IMR-90 (cell line): ENCODE measurements at regions not wholly inside any gene's neighbourhood (a gene's known extent, or its start where the extent isn't known, plus 50 kb on each side); places are given as distances from the start of the nearest gene placed in this dataset.
"Not testable (repeated sequence)": the region's sequence is repeated elsewhere in the genome, so short reads cannot be mapped to it uniquely, and the experiment has no call there.

ENCODE experiments used
- ATAC-seq: fragments of 200-7000 bp; cut with Tn5 transposase; 2 replicates; pipeline ENCODE4 v1.9.1; 2020; ENCODE audit warnings: low read depth, mild to moderate bottlenecking, moderate library complexity
- BruUV-seq: library from RNA; stranded (reverse); fragments of 400-500 nt; replicated peaks from 2 replicates; lab custom pipeline; 2021; lab: Mats Ljungman, UMichigan
- CTCF ChIA-PET: fragments of 300-600 bp; formaldehyde crosslinking; extraction: SDS; loops from one replicate; lab custom pipeline; 2021; ENCODE audit warnings: antibody characterized with exemption; lab: Yijun Ruan, JAX
- POLR2A ChIA-PET: fragments of 300-600 bp; sonication (Branson Sonifier 250); formaldehyde crosslinking; loops from one replicate; lab custom pipeline; 2022; ENCODE audit warnings: antibody characterized with exemption; ENCODE audit not compliant: unreplicated experiment; lab: Charles Lee
- DNase-seq: peaks from one replicate; pipeline ENCODE4 v3.0.0; 2013
- H2AFZ ChIP-seq: replicated peaks from 2 replicates; pipeline ENCODE3; 2013; ENCODE audit warnings: low read length, mild to moderate bottlenecking; ENCODE audit not compliant: poor library complexity
- H2AK5ac ChIP-seq: 2 replicates; pipeline ENCODE4 v1.6.1; 2013; ENCODE audit warnings: low read depth, low read length, inconsistent platforms
- H2AK9ac ChIP-seq: replicated peaks from 2 replicates; pipeline ENCODE3; 2013; ENCODE audit warnings: mild to moderate bottlenecking, low read depth, low read length, moderate library complexity; ENCODE audit not compliant: poor library complexity
- H2BK120ac ChIP-seq: 2 replicates; pipeline ENCODE4 v1.6.1; 2013; ENCODE audit warnings: low read depth, low read length, inconsistent platforms
- H2BK15ac ChIP-seq: 3 replicates; pipeline ENCODE4 v1.6.1; 2013; ENCODE audit warnings: low read depth, low read length, inconsistent platforms
- H2BK20ac ChIP-seq: 2 replicates; pipeline ENCODE4 v1.6.1; 2013; ENCODE audit warnings: low read depth, mild to moderate bottlenecking, inconsistent platforms, low read length, moderate library complexity
- H2BK5ac ChIP-seq: 2 replicates; pipeline ENCODE4 v1.6.1; 2013; ENCODE audit warnings: mild to moderate bottlenecking, low read depth, low read length, inconsistent platforms; ENCODE audit not compliant: poor library complexity, severe bottlenecking
- H3K14ac ChIP-seq: replicated peaks from 2 replicates; pipeline ENCODE4 v1.6.1; 2013; ENCODE audit warnings: low read depth, low read length, inconsistent platforms
- H3K18ac ChIP-seq: 2 replicates; pipeline ENCODE4 v1.6.1; 2013; ENCODE audit warnings: low read depth, low read length, control low read depth
- H3K23ac ChIP-seq: 2 replicates; pipeline ENCODE4 v1.6.1; 2013; ENCODE audit warnings: low read depth, low read length, inconsistent platforms
- H3K27ac ChIP-seq: 2 replicates; pipeline ENCODE4 v1.5.1; 2013; ENCODE audit warnings: mild to moderate bottlenecking, control low read depth, low read length; ENCODE audit not compliant: insufficient read depth
- H3K27me3 ChIP-seq: 2 replicates; pipeline ENCODE4 v1.6.1; 2013; ENCODE audit warnings: low read length; ENCODE audit not compliant: control insufficient read depth, insufficient read depth
- H3K36me3 ChIP-seq: 2 replicates; pipeline ENCODE4 v1.6.1; 2013; ENCODE audit warnings: low read length, mixed read lengths; ENCODE audit not compliant: control insufficient read depth, insufficient read depth
- H3K4ac ChIP-seq: 2 replicates; pipeline ENCODE4 v1.6.1; 2013; ENCODE audit warnings: low read depth, low read length, inconsistent platforms
- H3K4me1 ChIP-seq: 2 replicates; pipeline ENCODE4 v1.6.1; 2013; ENCODE audit warnings: low read length, mixed read lengths; ENCODE audit not compliant: control insufficient read depth, insufficient read depth
- H3K4me2 ChIP-seq: 2 replicates; pipeline ENCODE4 v1.6.1; 2013; ENCODE audit warnings: low read depth, mild to moderate bottlenecking, control low read depth, low read length, moderate library complexity
- H3K4me3 ChIP-seq: 2 replicates; pipeline ENCODE4 v1.5.1; 2013; ENCODE audit warnings: low read depth, mild to moderate bottlenecking, control low read depth, low read length, moderate library complexity; ENCODE audit not compliant: insufficient read depth
- H3K56ac ChIP-seq: 2 replicates; pipeline ENCODE4 v1.6.1; 2013; ENCODE audit warnings: low read length, inconsistent platforms; ENCODE audit not compliant: insufficient read depth; ENCODE audit errors: extremely low read depth
- H3K79me1 ChIP-seq, 2 experiments: 2 replicates each; pipeline ENCODE4 v1.6.1; 2013; ENCODE audit warnings: low read length in 2 of 2, inconsistent platforms in 1 of 2, low read depth in 1 of 2
- H3K9ac ChIP-seq: 2 replicates; pipeline ENCODE4 v1.6.1; 2013; ENCODE audit warnings: low read depth, low read length, control low read depth
- H3K9me1 ChIP-seq: 2 replicates; pipeline ENCODE4 v1.6.1; 2013; ENCODE audit warnings: low read length, inconsistent platforms; ENCODE audit not compliant: insufficient read depth
- H3K9me3 ChIP-seq: 2 replicates; pipeline ENCODE4 v1.6.1; 2013; ENCODE audit warnings: low read length; ENCODE audit not compliant: control insufficient read depth, insufficient read depth
- H4K20me1 ChIP-seq: 2 replicates; pipeline ENCODE4 v1.6.1; 2013; ENCODE audit warnings: low read length, inconsistent platforms; ENCODE audit not compliant: insufficient read depth
- H4K5ac ChIP-seq: 2 replicates; pipeline ENCODE4 v1.6.1; 2013; ENCODE audit warnings: mild to moderate bottlenecking, low read depth, low read length, control low read depth
- H4K8ac ChIP-seq, 2 experiments: 2 replicates each; pipeline ENCODE4 v1.6.1; 2013; ENCODE audit warnings: low read depth in 2 of 2, low read length in 2 of 2, control low read depth in 1 of 2, inconsistent platforms in 1 of 2
- H4K91ac ChIP-seq: 2 replicates; pipeline ENCODE4 v1.6.1; 2013; ENCODE audit warnings: low read depth, low read length, inconsistent platforms; ENCODE audit not compliant: insufficient read depth
- WGBS, 2 experiments: methylation state at CpG; one replicate each; pipeline versions ENCODE4 v1.1.5 to v1.1.7; 2013; ENCODE audit warnings: missing lambda C conversion rate in 2 of 2; ENCODE audit not compliant: insufficient read length in 1 of 2; ENCODE audit errors: extremely low coverage in 2 of 2; 5-methylcytosine and 5-hydroxymethylcytosine counted together
- dilution Hi-C: fragments of 300-500 bp; cut with HindIII; formaldehyde crosslinking; loops from one replicate; pipeline ENCODE4 v1.14.3; 2018; ENCODE audit warnings: low sequenced_read_pairs; ENCODE audit not compliant: unreplicated experiment
- in situ Hi-C: fragments of 300-500 bp; cut with MboI; formaldehyde crosslinking; loops from 3 replicates; pipeline ENCODE4 v1.14.3; 2019; ENCODE audit warnings: low sequenced_read_pairs, inconsistent platforms, mixed read lengths
- intact Hi-C: fragments of 100-400 bp; cut with micrococcal nuclease; formaldehyde crosslinking; loops from 2 replicates; pipeline ENCODE4 v1.10.0; 2022

GRCh38 chr17:16869531-16870252, 102.2 kb downstream of the TNFRSF13B start:
- H2BK20ac ChIP-seq, POLR2A ChIA-PET, H3K79me1 ChIP-seq, H3K14ac ChIP-seq, H3K9me1 ChIP-seq, in situ Hi-C loops, H3K9me3 ChIP-seq, H3K27ac ChIP-seq, DNase-seq, H3K4me2 ChIP-seq, H2AK9ac ChIP-seq, H3K56ac ChIP-seq, H4K20me1 ChIP-seq, intact Hi-C loops, H3K4ac ChIP-seq, H2AFZ ChIP-seq, H2BK15ac ChIP-seq, H3K36me3 ChIP-seq, H3K23ac ChIP-seq, H3K9ac ChIP-seq, H2AK5ac ChIP-seq, H3K4me3 ChIP-seq, H2BK5ac ChIP-seq, H3K4me1 ChIP-seq, H4K91ac ChIP-seq, H3K27me3 ChIP-seq, H4K5ac ChIP-seq, BruUV-seq, dilution Hi-C loops, H2BK120ac ChIP-seq, H4K8ac ChIP-seq, H3K18ac ChIP-seq, ATAC-seq, CTCF ChIA-PET: not testable (repeated sequence)
- WGBS, 2 experiments: no CpG with 5 or more reads among the region's 11 CpGs

GRCh38 chr17:16868616-16869015, 103.3 kb downstream of the TNFRSF13B start:
- H4K91ac ChIP-seq, H3K36me3 ChIP-seq, H2BK15ac ChIP-seq, H3K27me3 ChIP-seq, H3K9me3 ChIP-seq, BruUV-seq, H4K20me1 ChIP-seq, ATAC-seq, H2BK5ac ChIP-seq, H3K4me2 ChIP-seq, H3K9me1 ChIP-seq, H3K4me3 ChIP-seq, H3K56ac ChIP-seq, DNase-seq, H3K9ac ChIP-seq, H4K5ac ChIP-seq, H2AK5ac ChIP-seq, H2BK120ac ChIP-seq, H3K4me1 ChIP-seq, in situ Hi-C loops, H3K79me1 ChIP-seq, dilution Hi-C loops, H2AK9ac ChIP-seq, H2BK20ac ChIP-seq, H3K14ac ChIP-seq, POLR2A ChIA-PET, H2AFZ ChIP-seq, H3K4ac ChIP-seq, H3K23ac ChIP-seq, CTCF ChIA-PET, H3K27ac ChIP-seq, H4K8ac ChIP-seq, H3K18ac ChIP-seq, intact Hi-C loops: not testable (repeated sequence)
- WGBS, 2 experiments: no CpG with 5 or more reads among the region's 13 CpGs
